Esophagus mucosa (tissue), 1 donor: ENCODE measurements at regions not wholly inside any gene's neighbourhood (a gene's known extent, or its start where the extent isn't known, plus 50 kb on each side); places are given as distances from the start of the nearest gene placed in this dataset.

ENCODE experiments used
- ATAC-seq: fragments of 200-7000 bp; cut with Tn5 transposase; one replicate; pipeline ENCODE4 v1.9.1; 2020
- donor health status: DM: yes; HTN: yes; CAD: no.

DNA sequence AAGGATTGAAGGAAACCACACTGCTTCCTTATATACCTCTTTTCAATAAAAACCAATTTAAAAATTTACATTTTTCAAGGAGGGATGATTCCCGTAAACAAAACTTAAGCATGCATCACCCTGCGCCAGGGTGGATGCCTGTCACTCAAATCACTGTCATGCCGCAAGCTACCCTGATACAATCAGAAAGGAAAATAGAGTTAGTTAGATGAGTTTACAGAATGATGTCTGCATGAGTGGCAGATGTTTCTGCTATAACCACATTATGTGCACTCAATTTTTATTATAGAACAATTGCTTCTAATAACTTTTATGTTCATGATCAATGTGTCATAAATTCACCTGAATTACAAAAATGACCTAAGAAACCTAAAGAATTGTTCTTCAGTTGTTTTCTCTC, 123.4 kb upstream of the ADGRL4 start:
- ATAC-seq, result no peak

DNA sequence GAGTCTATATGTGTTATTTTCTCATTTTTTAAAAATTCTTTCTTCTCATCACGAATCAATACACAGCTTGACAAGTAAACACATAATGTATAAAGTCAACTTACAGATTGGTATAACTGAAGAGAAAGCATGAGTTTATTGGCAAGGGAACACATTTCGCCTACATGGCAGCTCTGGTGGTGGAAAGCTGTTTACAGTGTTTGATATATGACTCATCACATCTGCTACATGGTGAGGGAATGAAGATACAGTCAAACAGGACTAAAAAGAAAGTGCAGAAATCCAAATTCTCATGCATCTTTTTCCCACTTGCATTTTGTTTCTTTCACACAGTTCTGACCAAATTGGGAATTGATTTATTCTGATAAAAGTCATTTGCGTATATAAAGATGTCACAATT, 122.2 kb upstream of the ADGRL4 start:
- ATAC-seq, result no peak

DNA sequence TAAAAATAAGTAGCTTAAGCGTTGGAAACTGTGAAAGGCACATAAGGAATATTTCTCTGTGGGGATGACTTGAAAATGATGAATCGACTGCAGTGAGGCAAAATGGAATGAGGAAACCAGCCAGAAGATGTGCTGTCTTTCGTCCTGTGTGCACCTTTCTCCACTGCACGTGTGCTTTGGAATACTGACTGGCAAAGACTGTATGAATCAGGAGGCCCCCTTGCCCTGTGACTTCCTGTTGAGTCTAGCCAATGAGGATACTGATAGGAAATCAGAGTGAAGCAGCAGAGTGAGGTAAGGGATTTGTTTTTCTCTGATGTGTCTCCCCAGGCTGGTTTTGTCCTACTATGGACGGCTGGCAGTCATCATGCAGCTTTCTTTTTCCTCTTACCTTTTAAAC, 118.2 kb upstream of the ADGRL4 start:
- ATAC-seq, result no peak

DNA sequence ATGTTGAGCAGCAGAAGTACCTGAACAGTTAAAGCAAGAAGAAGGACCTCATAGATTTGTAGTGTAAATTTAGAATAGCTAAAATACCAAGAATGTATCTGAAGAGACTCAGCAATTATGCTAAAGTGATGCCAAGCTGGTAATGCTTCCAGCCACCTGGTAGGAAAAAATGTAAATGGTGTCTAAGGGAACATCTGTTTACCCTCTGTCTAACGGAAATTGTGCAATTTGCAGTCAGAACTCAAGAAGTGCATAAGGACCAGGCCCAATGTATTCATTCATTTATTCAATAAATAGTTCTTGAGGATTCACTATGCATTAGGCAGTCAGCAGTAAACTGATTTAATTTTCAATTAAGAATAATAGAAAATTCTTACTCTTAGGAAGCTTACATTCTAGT, 116.0 kb upstream of the ADGRL4 start:
- ATAC-seq, result no peak

DNA sequence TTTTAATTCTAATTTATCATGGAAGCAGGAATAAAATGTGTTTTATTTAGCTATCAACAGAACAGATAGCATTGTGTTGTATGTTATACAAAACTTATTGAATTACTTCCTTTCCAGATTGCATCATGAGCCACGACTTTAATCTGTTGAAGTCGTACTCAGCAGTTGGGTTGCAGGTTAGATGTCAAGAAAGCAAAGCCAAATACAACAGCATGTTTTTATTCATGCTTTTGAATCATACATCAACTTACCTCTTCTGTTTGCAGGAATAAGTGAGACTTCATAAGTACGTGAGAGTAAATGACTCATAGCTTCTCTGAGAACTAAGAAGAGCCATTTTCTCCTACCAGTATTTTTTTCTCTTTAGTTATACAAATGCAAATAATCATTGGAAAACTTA, 110.8 kb upstream of the ADGRL4 start:
- no peak for ATAC-seq

DNA sequence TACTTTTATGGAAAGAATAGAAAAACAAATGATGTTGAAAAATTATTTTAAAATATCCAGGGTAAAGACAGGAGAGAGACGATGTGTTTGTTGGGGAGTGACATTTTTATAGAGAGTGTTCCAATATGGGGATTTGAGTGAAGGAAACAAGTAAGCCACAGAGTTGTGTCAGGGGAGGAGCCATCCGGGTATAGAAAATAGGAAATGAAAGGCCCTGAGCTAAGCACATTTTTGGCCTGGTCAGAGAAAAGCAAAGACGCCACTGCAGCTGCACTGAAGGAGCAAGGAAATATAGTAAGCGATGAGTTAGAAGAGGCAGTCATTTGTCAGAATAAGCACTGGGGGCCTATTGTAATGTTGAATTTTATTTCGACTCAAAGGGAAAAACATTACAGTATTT, 107.3 kb upstream of the ADGRL4 start:
- no peak for ATAC-seq

DNA sequence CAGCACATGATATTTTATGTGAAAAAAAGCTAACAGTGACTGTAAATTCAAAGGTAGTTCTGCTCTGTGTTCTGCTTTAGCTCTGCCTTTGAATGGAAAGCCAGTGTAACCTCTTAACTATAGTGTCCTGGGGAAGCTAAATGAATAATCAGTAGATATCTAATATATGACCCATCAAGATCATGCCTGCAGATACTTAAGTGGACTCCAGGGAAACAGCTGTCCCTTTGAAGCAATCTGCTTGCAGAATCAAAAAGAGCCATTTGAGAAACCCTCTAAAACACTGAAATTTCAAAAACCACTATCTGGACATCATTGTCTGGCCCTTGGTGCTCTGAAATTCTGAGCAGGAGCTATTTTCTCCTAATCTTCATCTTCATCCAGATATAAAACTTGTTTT, 104.2 kb upstream of the ADGRL4 start:
- ATAC-seq, result no peak

DNA sequence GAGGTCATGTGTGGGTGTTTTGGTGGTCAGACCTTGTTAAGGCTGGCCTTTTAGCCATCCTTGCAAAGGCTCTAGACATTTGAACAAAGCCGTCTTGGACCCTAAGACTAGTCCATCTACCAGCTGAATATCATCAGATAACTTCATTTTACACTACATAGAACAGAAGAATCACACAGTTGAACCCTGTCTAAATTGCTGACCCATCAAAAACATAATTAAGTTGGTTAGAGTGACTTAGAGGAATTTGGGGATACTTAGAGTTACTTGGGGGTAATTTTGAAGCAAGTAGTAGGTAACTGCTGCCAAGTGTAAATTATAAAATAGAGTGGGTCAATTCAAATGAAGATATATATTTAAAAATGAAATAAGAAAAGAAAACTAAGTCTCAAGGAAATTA, 102.9 kb upstream of the ADGRL4 start:
- no peak for ATAC-seq

DNA sequence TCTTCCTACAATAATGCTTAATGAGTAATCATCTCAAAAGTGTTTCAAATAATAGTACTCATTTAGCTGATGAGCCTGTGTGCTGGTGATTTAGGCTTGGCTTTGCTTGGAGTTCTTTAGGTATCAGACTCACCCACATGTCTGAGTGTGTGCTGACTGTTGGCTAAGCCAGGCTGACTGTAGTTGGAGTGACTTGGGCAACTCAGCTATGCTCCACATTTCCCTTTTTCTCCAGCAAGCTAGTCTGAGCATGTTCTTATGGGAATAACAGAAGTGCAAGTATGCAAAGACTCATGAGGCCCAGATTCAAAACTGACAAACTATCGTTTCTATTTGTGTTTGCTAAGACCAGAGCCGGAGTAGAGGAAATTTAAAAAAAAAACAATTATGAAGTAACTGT, 99.0 kb upstream of the ADGRL4 start:
- ATAC-seq, result no peak

DNA sequence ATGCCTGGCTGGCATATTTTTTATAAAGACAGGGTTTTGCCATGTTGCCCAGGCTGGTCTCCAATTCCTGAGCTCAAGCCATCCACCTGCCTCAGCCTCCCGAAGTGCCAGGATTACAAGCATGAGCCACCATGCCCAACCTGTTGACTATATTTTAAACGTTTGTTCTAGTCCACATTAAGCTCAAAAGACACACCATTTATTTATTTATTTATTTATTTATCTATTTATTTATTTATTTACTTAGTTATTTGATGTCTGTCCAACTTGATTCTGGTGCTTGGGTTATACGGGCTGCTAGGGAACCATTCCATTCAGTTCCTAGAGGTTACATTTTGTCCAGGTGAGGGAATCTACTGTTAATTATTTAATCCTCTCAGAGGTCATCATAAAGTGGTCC, 98.1 kb upstream of the ADGRL4 start:
- ATAC-seq, result no peak

DNA sequence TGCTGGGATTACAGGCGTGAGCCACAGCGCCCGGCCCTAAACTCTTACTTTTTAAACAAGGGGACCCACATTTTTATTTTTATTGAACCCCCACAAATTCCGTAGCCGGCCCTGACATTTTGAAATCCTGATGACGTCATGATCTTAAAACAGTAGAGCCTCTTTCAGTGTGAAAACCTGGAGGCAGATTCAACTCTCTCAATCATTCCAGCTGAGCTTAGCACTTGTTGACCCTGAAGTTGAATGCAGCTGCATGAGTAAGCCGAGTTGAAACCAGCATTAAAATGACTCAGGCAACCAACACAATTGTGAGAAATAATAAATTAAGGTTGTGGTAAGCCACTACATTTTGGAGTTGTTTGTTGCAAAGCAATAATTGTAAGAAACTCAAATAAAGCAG, 93.9 kb upstream of the ADGRL4 start:
- no peak for ATAC-seq

DNA sequence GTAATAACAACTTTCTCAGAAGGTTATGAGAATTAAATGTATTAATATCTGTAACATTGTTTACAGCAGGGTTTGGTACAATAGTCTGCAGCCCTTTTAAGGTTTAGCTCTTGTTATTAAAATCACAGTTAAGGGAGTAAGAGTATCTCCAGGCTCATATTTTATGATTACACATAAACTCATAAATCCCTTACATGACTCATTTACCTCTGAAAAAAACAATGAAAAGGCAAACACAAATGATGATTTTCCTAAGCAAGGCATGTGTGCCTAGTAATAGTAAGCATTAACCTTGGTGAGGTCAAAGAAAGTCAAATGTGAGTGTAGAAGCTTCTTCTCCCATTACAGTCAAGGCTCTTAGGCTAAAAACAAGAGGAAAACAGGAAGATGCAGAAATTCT, 84.5 kb upstream of the ADGRL4 start:
- ATAC-seq, result no peak

DNA sequence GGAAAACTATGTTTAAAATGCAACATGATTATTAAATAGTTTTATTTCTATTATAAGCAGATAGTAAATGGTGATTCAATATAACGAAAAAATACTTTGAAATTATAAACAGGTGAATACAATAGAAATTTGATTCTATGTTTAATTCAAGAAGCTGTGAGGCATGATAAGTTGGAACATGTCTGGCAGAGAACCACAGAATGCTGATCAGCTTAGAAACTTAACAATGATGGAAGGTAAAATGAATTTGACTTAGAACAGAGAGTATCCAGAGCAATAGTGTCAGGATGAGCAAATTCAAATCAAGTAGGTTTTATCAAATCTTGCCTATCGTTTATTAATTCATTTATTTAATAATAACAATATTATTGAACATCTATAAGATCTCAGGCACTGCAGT, 83.4 kb upstream of the ADGRL4 start:
- no peak for ATAC-seq

DNA sequence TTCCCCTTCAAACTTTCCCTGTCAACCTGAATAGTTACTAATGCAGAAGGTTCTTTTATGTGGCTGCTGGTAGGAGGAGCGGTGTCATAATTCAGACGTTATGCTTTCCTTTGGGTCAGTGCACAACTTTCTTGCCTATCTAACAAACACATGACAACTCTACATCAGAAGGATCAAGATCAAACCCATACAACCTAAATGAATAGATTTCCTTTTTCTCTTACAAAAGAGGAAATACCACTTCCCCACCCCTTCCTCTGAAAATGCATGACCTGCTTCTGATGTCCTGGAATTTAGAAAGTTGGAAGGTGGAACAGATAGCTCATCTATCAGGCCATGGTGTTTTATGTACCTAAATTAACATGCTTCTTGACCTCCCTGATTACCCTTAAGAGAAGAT, 75.7 kb upstream of the ADGRL4 start:
- ATAC-seq, result no peak

DNA sequence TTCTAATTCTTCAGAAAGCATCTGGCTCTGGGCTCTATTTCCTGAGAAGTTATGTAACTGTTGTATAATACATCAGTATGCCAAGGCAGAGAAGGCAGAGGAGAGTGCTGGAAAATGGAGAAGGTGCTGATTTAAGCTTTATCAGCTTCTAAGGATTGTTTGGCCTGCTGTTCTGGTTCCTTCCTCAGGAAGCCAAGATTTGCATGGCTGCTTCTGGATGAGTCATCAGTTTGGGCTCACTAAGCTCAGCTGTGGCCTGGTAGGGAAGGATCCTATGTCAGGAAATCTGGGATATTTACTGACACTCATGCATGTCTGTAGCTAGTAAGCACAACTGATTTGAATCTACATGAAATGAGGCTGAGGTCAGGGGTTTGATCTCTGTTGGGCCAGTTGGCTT, 73.2 kb upstream of the ADGRL4 start:
- peak; percentile 56 for ATAC-seq

DNA sequence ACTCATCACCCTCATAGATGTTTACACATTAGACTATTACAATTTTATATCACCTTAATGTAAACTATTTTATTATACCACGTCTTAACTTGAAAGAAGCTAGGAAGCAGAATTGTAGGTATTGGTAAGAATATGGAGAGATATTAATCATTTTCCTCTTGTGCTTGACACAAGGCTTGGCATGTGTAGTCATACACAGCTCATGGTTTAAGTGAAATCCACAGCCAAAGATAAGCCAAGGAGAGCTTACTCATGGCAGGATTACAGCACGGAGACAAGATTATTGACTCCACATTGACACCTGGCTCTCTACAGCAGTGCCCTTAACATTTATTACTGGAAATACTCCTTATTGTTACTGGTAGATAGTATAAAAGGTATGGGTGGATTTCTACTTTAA, 68.4 kb upstream of the ADGRL4 start:
- ATAC-seq, result no peak

DNA sequence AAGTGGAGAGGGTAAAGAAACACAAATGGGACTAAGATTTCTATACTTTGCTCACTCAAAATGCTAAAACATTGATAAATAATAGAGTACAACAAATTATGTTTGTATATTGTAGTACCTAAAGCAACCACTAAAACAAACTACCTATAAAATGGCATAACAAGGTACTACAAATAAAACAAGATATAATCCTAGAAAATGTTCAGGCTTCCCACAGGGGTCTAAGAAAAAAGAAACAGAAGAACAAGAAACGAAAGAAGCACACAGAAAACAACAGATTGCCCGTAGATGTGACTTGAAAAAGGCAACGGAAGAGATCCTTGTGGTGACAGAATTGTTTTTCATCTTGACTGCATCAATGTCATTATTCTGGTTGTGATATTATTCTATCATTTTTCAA, 63.3 kb upstream of the ADGRL4 start:
- no peak for ATAC-seq

DNA sequence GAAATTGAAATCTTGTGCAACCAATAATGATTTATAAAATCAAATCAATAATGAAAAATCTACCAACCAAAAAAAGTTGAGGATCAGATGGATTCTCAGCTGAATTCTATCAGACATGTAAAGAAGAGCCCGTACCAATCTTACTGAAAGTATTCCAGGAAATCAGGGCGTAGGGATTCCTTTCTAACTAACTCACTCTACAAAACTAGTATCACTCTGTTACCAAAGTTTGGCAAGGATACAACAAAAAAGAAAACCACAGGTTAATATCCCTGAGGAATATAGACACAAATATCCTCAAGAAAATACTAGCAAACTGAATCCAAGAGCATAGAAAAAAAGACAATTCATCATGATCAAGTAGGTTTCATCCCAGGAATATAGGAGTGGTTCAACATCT, 52.8 kb upstream of the ADGRL4 start:
- ATAC-seq, result no peak
